ENCODE measurements at regions not wholly inside any gene's neighbourhood (a gene's known extent, or its start where the extent isn't known, plus 50 kb on each side); places are given as distances from the start of the nearest gene placed in this dataset.

DNA sequence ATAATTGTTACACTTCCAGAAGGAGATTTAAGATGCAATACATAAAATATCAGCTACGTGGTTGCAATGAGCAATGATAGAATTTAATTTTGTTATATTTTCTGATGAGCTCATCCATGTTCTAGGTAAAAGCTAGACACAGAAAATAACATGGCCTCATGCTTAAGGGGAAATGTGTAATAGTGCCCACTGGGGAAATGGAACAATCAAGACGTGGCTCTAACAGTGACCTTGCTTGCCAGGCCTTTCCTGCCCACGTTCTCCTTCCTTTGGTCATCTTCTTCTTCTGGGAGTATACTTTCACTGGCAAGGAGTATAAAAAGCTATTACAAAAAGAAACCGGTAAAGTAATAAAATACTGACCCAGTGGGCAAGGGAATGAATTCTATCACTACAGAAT is 116.2 kb upstream of the TMEM161B start:
- SMC1A ChIA-PET (ENCODE audit: uncharacterized antibody, unreplicated experiment), result interaction anchor here (1.1 to 3.6 kb wide), 3 partner anchors 10 to 14 kb away, joined by 3 to 23 read pairs (median 6); no protein-coding TSS in a partner anchor
- H3K79me2 ChIP-seq (ENCODE audit: control insufficient read depth, insufficient read depth, low read length), result no peaks in the 10 kb centered on the region
- POLR2A ChIA-PET, result no interaction called here
- intact Hi-C loops (cut with micrococcal nuclease; ENCODE audit: unreplicated experiment), result no loop called here
- CTCF ChIA-PET, result interaction anchor here (0.7 to 1.1 kb wide), 3 partner anchors 11 to 164 kb away, joined by 3 read pairs; no protein-coding TSS in a partner anchor
- H3K27ac ChIP-seq (ENCODE audit: control insufficient read depth, insufficient read depth), result no peak overlapping the region
- H3K9ac ChIP-seq (ENCODE audit: control insufficient read depth, insufficient read depth, low read length), result no peak overlapping the region
- FAIRE-seq, result no peak
- DNase-seq (ENCODE audit: low read depth, low spot score), result no peak
- H3K4me3 ChIP-seq, result no peak overlapping the region
- H3K9me3 ChIP-seq (replicated peaks; ENCODE audit: control insufficient read depth, insufficient read depth, low read length), result no peaks in the 10 kb centered on the region
- ATAC-seq, result no peak
- no peak overlapping the region for H3K4me2 ChIP-seq (ENCODE audit: control insufficient read depth, insufficient read depth)
- in situ Hi-C loops (cut with MboI), result no loop called here
- 13% methylated on average over 4 of the region's 4 CpGs for WGBS (ENCODE audit: insufficient coverage, insufficient replicate concordance, low lambda C conversion rate, missing lambda C conversion rate)
- H2AFZ ChIP-seq (ENCODE audit: control insufficient read depth, low read depth, low read length), result no peak overlapping the region
- no TSS peak for BruUV-seq (replicated peaks)
- H3K27me3 ChIP-seq (replicated peaks in 1 of 2; ENCODE audit: control insufficient read depth in 2 of 2, insufficient read depth in 2 of 2, low read length in 1 of 2), result no peaks in the 10 kb centered on the region
- RAD21 ChIA-PET (ENCODE audit: unreplicated experiment), result no interaction called here
- H3K36me3 ChIP-seq (ENCODE audit: control insufficient read depth in 2 of 2, insufficient read depth in 2 of 2, low read length in 1 of 2), result no peaks in the 10 kb centered on the region
- H4K20me1 ChIP-seq (ENCODE audit: control insufficient read depth, insufficient read depth), result no peaks in the 10 kb centered on the region
- no peaks in the 10 kb centered on the region for H3K4me1 ChIP-seq (ENCODE audit: control insufficient read depth, insufficient read depth, low read length)
- TF ChIP-seq, protein P1, sequence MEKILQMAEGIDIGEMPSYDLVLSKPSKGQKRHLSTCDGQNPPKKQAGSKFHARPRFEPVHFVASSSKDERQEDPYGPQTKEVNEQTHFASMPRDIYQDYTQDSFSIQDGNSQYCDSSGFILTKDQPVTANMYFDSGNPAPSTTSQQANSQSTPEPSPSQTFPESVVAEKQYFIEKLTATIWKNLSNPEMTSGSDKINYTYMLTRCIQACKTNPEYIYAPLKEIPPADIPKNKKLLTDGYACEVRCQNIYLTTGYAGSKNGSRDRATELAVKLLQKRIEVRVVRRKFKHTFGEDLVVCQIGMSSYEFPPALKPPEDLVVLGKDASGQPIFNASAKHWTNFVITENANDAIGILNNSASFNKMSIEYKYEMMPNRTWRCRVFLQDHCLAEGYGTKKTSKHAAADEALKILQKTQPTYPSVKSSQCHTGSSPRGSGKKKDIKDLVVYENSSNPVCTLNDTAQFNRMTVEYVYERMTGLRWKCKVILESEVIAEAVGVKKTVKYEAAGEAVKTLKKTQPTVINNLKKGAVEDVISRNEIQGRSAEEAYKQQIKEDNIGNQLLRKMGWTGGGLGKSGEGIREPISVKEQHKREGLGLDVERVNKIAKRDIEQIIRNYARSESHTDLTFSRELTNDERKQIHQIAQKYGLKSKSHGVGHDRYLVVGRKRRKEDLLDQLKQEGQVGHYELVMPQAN (conservative IDR thresholded peaks at IDR 0.05), result no peak
- TF ChIP-seq SMARCA5 (IDR thresholded peaks at IDR 0.05) (no peak), GABPA (IDR thresholded peaks at IDR 0.05; ENCODE audit: low read depth) (no peak), SP1 (IDR thresholded peaks at IDR 0.05; ENCODE audit: low read depth, low read length) (no peak), MYC (IDR thresholded peaks at IDR 0.05; ENCODE audit: insufficient read depth, insufficient read length, insufficient replicate concordance, low read length, severe bottlenecking) (no peak), POLR2AphosphoS5 (IDR thresholded peaks at IDR 0.05; ENCODE audit: low read length) (no peak), SKIL (IDR thresholded peaks at IDR 0.05; ENCODE audit: low read depth, poor library complexity, severe bottlenecking) (no peak), CTCF (IDR thresholded peaks at IDR 0.05 in 2 of 3, conservative IDR thresholded peaks at IDR 0.05 in 1 of 3; ENCODE audit: control insufficient read depth in 2 of 3, extremely low read depth in 1 of 3, insufficient read depth in 1 of 3, low read depth in 3 of 3, low read length in 3 of 3) (no peak), JUND (IDR thresholded peaks at IDR 0.05; ENCODE audit: low read depth, low read length) (no peak), USF2 (IDR thresholded peaks at IDR 0.05; ENCODE audit: borderline replicate concordance, low read depth, low read length) (no peak)

All from GM12878 (cell line).